KOPT-K1 (cell line): ENCODE measurements at regions not wholly inside any gene's neighbourhood (a gene's known extent, or its start where the extent isn't known, plus 50 kb on each side); places are given as distances from the start of the nearest gene placed in this dataset.

Source experiments
- H3K27ac ChIP-seq: fragments of 200-600 bp; sonication (generic); 2 replicates; pipeline ENCODE4 v1.5.1; 2016; ENCODE audit warnings: antibody characterized with exemption, mild to moderate bottlenecking, low read depth, low read length; ENCODE audit not compliant: poor library complexity, severe bottlenecking
- H3K36me3 ChIP-seq: fragments of 200-600 bp; sonication (generic); 2 replicates; pipeline ENCODE4 v1.5.1; 2017; ENCODE audit warnings: antibody characterized with exemption, mild to moderate bottlenecking, low read length, moderate library complexity; ENCODE audit not compliant: insufficient read depth
- H3K9me3 ChIP-seq: fragments of 200-600 bp; sonication (generic); 2 replicates; pipeline ENCODE4 v1.5.1; 2017; ENCODE audit warnings: antibody characterized with exemption, low read length, mild to moderate bottlenecking; ENCODE audit not compliant: insufficient read depth, poor library complexity, severe bottlenecking

DNA sequence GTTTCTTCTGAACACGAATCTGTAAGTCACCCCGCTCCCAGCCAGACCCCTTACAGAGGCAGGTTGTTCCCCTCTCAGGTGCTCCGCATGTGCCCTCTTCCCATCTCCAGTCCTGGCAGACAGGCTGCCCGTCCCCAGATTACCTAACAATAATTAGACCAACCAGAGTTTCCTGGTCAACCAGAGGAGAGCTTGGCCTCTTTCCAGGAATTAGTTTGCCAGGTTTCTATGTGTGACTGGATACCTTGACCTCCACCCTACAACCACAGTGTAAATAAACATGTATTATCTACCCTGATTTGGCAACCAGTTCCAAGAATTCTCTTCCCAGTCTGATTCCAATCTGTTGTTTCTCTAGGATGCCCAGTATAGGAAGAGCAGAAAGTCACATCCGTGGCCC is 178.0 kb upstream of the UMPS start:
- H3K36me3 ChIP-seq = no peaks in the 10 kb centered on the region
- H3K27ac ChIP-seq = no peak overlapping the region
- H3K9me3 ChIP-seq = no peaks in the 10 kb centered on the region

DNA sequence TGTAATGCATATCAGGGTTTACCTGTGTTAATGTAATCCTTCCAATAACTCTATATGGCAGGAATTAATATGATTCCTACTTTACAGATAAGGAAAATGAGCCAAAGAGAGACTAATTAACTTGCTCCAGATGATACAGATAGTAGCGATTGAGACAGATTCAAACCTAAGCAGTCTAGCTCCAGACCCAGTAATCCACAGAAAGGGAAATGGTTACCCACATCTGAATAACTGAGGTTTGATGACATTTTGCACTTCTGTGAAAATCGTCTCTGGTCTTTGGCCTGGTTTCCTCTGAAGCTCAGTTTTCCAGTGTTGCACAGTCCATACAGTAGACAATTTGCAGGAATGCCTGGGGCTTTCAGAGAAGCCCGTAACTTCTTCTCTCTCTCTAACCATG is 177.1 kb upstream of the UMPS start:
- Histone ChIP-seq H3K27ac (no peak overlapping the region), H3K36me3 (no peaks in the 10 kb centered on the region), H3K9me3 (no peaks in the 10 kb centered on the region)

- Histone ChIP-seq H3K27ac (no peak overlapping the region), H3K36me3 (no peaks in the 10 kb centered on the region), H3K9me3 (no peaks in the 10 kb centered on the region)
Observed at GRCh38 chr3:124556636-124557035, 173.6 kb upstream of the UMPS start.

GRCh38 chr3:124557433-124558232 is 172.6 kb upstream of the UMPS start:
- H3K36me3 ChIP-seq = no peaks in the 10 kb centered on the region
- no peaks in the 10 kb centered on the region for H3K9me3 ChIP-seq
- no peak overlapping the region for H3K27ac ChIP-seq

DNA sequence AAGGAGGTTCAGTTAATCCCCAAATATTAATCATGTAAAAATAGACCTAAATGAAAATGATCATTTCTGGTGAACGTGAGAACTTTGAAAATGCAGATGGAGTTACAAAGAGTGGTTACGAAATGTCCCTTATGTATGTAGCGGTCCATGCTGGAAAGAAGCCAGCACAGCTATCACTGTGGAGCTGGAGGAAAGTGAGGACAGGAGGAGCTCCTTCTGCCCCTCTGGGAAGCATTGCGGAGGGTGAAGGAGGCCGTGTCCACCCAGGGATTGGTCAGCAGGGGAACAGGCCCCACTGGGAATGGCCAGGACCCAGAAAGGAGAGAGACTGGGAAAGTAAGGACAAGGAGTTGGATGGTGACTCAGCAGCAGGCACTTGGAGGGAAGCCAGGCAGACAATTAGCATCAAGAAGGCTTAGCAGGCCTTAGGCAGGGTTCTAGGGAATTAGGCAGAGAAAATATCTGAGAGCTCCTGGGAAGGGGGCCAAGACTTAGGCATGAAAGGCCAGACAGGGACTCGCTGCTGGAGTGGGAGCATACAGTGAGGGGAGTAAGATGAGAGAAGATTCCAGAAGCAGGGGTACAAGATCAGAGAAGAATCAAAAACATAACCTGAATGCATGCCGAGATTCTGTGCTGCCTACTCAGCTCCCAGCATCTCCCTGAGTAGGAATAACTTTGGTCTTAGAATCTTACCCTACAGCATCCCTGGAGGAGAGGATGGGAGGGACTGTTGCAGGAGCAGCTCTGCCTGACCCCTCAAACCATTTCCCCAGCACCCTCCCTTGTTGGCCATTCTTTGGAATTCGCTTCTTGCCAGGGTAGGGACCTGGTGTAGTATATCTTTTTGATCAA is 171.0 kb upstream of the UMPS start:
- Histone ChIP-seq H3K27ac (no peak overlapping the region), H3K9me3 (no peaks in the 10 kb centered on the region), H3K36me3 (no peaks in the 10 kb centered on the region)

DNA sequence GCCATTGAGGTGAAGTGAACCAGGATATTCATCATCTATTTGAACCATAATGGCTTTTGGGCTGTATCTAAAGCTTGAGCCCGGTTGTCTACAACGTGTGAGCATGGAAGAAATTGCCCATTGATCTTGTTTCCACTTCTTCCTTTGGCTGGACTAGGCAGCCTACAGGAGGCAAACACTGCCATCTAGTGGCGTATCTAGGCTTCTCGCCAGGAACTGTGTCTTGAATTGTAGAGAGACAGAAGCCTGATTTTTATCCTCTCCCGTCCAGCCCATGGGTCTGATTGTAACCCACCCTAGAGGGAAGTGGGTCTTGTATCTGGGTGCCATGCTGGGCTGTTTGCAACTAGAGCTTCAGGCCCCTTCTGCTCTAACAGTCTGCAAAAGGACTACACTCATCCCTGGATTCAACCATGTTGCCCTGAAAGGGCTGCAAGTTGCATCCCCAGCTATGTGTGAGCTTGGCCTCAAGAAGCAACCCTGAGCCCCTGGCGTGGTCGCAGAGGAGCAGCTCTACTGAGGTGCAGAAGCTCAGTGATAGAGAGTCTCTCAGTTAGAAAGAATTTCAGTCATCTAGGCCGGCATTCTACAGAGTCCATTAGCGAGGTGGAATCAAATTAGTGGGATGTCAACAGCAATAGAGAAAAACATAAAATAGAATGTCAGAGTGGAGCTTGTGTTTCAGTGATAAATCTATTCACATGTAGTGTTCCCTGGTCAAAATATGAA is 170.2 kb upstream of the UMPS start:
- no peaks in the 10 kb centered on the region for H3K36me3 ChIP-seq
- no peak overlapping the region for H3K27ac ChIP-seq
- no peaks in the 10 kb centered on the region for H3K9me3 ChIP-seq

DNA sequence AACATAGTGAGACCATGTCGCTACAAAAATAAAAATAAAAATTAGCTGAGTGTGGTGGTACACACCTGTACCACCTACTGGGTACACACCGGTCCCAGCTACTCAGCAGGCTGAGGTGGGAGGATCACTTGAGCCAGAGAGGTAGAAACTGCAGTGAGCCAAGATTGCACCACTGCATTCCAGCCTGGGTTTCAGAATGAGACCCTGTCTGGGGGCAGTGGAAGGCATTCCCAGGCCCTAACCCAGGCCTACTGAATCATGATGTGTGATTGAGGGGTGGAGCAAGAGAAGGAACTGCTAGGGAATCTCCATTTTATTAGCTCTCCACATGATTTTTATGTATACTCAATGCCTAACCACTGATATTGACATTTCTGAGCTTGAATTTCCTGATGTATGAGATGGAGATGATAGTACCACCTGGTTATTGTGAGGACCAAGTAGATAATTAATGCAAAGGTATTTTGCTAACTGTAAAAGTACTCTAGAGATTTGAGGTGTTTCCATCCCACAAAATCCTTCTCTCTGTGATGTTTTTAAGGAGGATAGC is 169.5 kb upstream of the UMPS start:
- Histone ChIP-seq H3K9me3 (no peaks in the 10 kb centered on the region), H3K27ac (no peak overlapping the region), H3K36me3 (no peaks in the 10 kb centered on the region)

DNA sequence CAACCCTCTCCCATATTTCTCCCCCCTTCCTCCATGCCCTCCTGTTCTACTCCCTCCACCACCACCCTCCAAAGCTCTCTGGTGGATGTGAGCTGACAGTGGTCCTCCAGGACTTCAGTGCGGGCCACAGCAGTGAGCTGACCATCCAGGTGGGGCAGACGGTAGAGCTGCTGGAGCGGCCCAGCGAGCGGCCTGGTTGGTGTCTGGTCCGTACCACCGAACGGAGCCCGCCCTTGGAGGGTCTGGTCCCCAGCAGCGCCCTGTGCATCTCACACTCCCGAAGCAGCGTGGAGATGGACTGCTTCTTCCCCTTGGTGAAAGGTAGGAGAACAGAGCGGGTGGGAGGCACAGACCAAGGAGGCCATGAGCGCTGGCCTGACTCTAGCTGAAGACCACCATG is 167.5 kb upstream of the UMPS start:
- no peaks in the 10 kb centered on the region for H3K9me3 ChIP-seq
- H3K27ac ChIP-seq = no peak overlapping the region
- no peaks in the 10 kb centered on the region for H3K36me3 ChIP-seq

DNA sequence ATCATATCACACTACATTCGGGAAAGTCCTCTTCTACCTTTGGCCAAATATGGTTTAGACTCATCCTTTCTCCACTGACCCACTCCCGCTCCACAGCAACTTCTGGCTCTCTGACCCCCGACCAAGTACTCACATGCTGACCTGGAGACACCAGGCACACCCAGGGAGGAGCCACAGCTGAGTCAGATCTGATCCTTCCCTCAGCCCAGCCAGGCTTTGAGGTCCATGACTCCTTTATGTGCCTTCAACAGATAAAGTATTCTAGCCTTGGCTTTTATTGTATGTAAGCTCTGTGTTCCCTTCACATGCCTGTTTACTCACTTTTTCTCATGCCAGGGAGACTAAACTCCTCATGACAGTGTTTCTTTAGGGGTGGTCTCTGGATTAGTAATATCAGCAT is 166.9 kb upstream of the UMPS start:
- Histone ChIP-seq H3K27ac (no peak overlapping the region), H3K36me3 (no peaks in the 10 kb centered on the region), H3K9me3 (no peaks in the 10 kb centered on the region)

DNA sequence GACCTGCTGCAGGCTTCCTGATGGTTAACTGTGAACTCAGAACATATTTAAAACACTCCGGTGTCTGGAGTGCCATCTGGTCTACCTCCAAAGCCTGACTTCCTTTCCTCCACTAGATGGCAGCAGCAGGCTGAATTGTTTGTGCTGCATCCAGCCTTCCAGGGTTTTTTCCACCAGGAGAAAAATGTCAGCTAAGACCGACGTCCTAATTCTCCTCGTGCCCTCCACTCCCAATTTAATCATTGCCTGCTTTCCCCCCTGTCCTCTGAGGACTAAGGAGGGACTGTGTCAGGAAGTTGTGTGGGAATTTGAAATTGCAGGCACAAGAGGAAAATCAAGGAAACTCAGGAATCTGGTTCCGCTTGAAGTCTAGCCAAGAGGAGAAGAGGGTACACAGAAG is 165.2 kb upstream of the UMPS start:
- no peaks in the 10 kb centered on the region for H3K9me3 ChIP-seq
- H3K27ac ChIP-seq = no peak overlapping the region
- H3K36me3 ChIP-seq = no peaks in the 10 kb centered on the region

DNA sequence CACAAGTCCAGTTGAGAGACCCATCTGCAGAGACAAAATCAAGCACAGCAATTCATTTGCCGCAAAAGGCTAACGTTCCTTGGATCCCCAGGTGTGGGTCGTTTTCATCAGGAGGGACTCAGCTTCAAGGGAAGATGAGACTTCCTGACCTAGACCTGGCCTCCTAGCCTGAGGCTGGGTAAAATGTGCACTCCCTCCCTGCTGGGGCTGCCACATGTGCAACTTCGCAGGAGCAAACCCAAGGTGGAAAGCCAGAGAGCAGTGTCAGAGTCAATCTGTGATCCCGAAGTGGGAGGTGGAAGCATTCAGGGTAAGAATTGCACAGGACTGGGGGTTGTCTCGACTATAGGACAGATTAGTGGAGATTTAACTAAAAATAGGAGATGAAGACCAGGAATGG is 164.7 kb upstream of the UMPS start:
- no peaks in the 10 kb centered on the region for H3K9me3 ChIP-seq
- H3K27ac ChIP-seq = no peak overlapping the region
- H3K36me3 ChIP-seq = no peaks in the 10 kb centered on the region

- no peak overlapping the region for H3K27ac ChIP-seq
- H3K9me3 ChIP-seq = no peaks in the 10 kb centered on the region
- no peaks in the 10 kb centered on the region for H3K36me3 ChIP-seq
Observed at GRCh38 chr3:124566701-124567100, 163.6 kb upstream of the UMPS start.

GRCh38 chr3:124567179-124567578 is 163.1 kb upstream of the UMPS start:
- Histone ChIP-seq H3K27ac (no peak overlapping the region), H3K36me3 (no peaks in the 10 kb centered on the region), H3K9me3 (no peaks in the 10 kb centered on the region)

DNA sequence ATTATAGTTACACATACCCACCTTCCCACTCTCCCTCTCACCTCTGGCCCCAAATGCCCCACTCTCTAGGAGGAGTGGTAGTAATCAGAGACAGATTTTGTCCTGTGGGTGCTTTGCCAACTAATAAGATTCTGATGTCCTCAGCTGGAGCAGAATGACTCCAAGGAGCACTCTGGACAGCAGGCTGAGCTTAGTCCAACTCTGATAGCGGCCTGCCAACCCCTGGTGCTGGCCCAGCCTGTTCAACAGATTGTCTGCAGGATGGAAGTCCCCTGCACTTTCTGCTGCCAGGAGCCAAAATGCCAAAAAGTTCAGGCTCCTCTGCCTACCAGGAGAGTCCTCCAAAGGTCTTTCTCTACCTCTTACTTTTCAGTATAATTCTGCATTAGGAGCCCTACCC is 160.5 kb upstream of the UMPS start:
- H3K9me3 ChIP-seq = no peaks in the 10 kb centered on the region
- H3K27ac ChIP-seq = no peak overlapping the region
- H3K36me3 ChIP-seq = no peaks in the 10 kb centered on the region

GRCh38 chr3:124570232-124570631 is 160.0 kb upstream of the UMPS start:
- Histone ChIP-seq H3K36me3 (no peaks in the 10 kb centered on the region), H3K27ac (no peak overlapping the region), H3K9me3 (no peaks in the 10 kb centered on the region)
